HG02938 (cell line): ENCODE measurements at regions not wholly inside any gene's neighbourhood (a gene's known extent, or its start where the extent isn't known, plus 50 kb on each side); places are given as distances from the start of the nearest gene placed in this dataset.
"Not testable (repeated sequence)": the region's sequence is repeated elsewhere in the genome, so short reads cannot be mapped to it uniquely, and the experiment has no call there.

ENCODE experiments used
- ATAC-seq: cut with Tn5 transposase; IDR thresholded peaks from one replicate; pipeline ENCODE4 v1.9.1; 2021; ENCODE audit warnings: mild to moderate bottlenecking, moderate library complexity; ENCODE audit not compliant: unreplicated experiment

GRCh38 chr20:7151676-7152470 lies 384.4 kb downstream of the BMP2 start:
- no peak for ATAC-seq

- no peak for ATAC-seq
These were observed 387.8 kb downstream of the BMP2 start for GRCh38 chr20:7155282-7155681.

- no peak for ATAC-seq
These were observed 388.3 kb downstream of the BMP2 start for GRCh38 chr20:7155794-7156193.

- ATAC-seq: no peak
These were observed 392.4 kb downstream of the BMP2 start for GRCh38 chr20:7159903-7160302.

GRCh38 chr20:7161690-7162089 lies 394.2 kb downstream of the BMP2 start:
- no peak for ATAC-seq

GRCh38 chr20:7171911-7172310 lies 404.4 kb downstream of the BMP2 start:
- no peak for ATAC-seq

GRCh38 chr20:7174554-7174953 lies 407.1 kb downstream of the BMP2 start:
- no peak for ATAC-seq

- not testable (repeated sequence) for ATAC-seq
These were observed 408.3 kb downstream of the BMP2 start for GRCh38 chr20:7175827-7176226.

GRCh38 chr20:7178004-7178403 lies 410.5 kb downstream of the BMP2 start:
- ATAC-seq: no peak

- ATAC-seq: no peak
These were observed 413.0 kb downstream of the BMP2 start for GRCh38 chr20:7180256-7181045.

- no peak for ATAC-seq
These were observed 421.7 kb downstream of the BMP2 start for GRCh38 chr20:7189231-7189630.

- ATAC-seq: no peak
These were observed 426.2 kb downstream of the BMP2 start for GRCh38 chr20:7193681-7194080.

GRCh38 chr20:7195704-7196103 lies 428.2 kb downstream of the BMP2 start:
- no peak for ATAC-seq

GRCh38 chr20:7196481-7196880 lies 429.0 kb downstream of the BMP2 start:
- ATAC-seq: no peak

- no peak for ATAC-seq
These were observed 432.4 kb downstream of the BMP2 start for GRCh38 chr20:7199861-7200260.

- ATAC-seq: no peak
These were observed 439.8 kb downstream of the BMP2 start for GRCh38 chr20:7207186-7207798.

GRCh38 chr20:7210910-7211309 lies 443.4 kb downstream of the BMP2 start:
- ATAC-seq: no peak

GRCh38 chr20:7214081-7214740 lies 446.7 kb downstream of the BMP2 start:
- no peak for ATAC-seq

- ATAC-seq: no peak
These were observed 450.1 kb downstream of the BMP2 start for GRCh38 chr20:7217606-7218005.

- ATAC-seq: no peak
These were observed 453.3 kb downstream of the BMP2 start for GRCh38 chr20:7220755-7221154.

GRCh38 chr20:7226156-7226555 lies 458.7 kb downstream of the BMP2 start:
- no peak for ATAC-seq
